Transverse colon (tissue), 4 donors: ENCODE measurements at regions not wholly inside any gene's neighbourhood (a gene's known extent, or its start where the extent isn't known, plus 50 kb on each side); places are given as distances from the start of the nearest gene placed in this dataset.

Source experiments
- CTCF ChIP-seq, 5 experiments: fragments of 200-600 bp in 3 of 5; fragments of 450-650 bp in 2 of 5; sonication (generic) in 3 of 5; IDR thresholded peaks; 1 replicate in 2 of 5; 2 replicates in 3 of 5; pipeline ENCODE4 v1.5.1; 2016 to 2017; ENCODE audit warnings: antibody characterized with exemption in 5 of 5, inconsistent platforms in 3 of 5, mild to moderate bottlenecking in 2 of 5, moderate library complexity in 1 of 5
- EP300 ChIP-seq: sonication (generic); formaldehyde crosslinking; IDR thresholded peaks from one replicate; pipeline ENCODE4 v1.6.1; 2017; ENCODE audit warnings: antibody characterized with exemption, low read depth
- POLR2A ChIP-seq: fragments of 450-650 bp; IDR thresholded peaks from one replicate; pipeline ENCODE4 v1.6.1; 2016; ENCODE audit warnings: antibody characterized with exemption, mild to moderate bottlenecking, moderate library complexity
- POLR2AphosphoS5 ChIP-seq, 3 donors: sonication (generic); formaldehyde crosslinking; IDR thresholded peaks; one replicate each; pipeline ENCODE4 v1.6.1; 2016; ENCODE audit warnings: antibody characterized with exemption in 3 of 3

- no peak for TF ChIP-seq POLR2A
- no peak for TF ChIP-seq CTCF (IDR thresholded peaks at IDR 0.05)
- no peak for TF ChIP-seq EP300
- TF ChIP-seq POLR2AphosphoS5 (IDR thresholded peaks at IDR 0.05): no peak
Measured at GRCh38 chrX:69215161-69215875, 50.1 kb upstream of the PJA1 start.
